ENCODE measurements at regions not wholly inside any gene's neighbourhood (a gene's known extent, or its start where the extent isn't known, plus 50 kb on each side); places are given as distances from the start of the nearest gene placed in this dataset.

DNA sequence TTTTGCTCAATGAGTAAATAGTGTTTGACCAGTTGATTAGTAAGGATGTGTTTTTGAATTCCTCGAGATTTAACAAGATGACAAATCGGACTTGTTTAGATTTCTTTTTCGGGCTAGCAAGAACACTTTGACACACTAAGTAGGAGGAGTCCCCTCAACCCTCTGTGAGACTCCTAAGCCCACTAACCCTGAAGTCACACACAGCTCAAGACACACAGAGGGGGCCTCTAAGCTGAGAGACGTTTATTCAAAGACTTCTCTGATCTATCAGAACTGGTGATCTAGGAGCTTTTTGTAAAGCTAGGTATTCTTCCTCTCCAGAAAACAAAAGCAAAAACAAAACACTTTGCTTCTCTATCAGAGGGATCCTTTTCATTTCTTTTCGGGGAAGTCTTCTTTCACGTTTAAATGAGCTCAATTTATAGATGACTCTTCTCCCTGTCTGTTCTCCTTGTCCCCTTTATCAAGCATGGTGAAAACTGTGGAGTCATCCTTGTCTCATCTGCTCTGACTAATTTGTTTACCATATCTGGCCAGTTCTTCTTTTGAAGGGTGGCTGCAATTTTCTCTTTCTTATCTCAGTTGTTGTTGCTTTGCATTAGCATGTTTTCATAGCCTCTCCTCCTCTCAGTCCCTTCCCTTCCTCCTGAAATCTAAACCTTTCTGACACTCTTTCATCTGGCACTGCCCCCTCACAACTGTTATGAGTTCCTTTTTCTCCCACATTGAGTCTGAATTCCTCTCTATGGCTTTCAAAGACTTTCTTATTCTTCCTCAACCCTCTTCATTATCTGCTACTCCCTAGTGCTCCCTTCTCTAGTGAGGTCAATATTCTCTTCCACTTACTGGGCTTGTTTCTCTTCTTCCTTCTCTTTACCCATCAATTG lies 68.5 kb upstream of the RAI14 start:
- DNase-seq (ENCODE audit: low read depth): no peak

DNA sequence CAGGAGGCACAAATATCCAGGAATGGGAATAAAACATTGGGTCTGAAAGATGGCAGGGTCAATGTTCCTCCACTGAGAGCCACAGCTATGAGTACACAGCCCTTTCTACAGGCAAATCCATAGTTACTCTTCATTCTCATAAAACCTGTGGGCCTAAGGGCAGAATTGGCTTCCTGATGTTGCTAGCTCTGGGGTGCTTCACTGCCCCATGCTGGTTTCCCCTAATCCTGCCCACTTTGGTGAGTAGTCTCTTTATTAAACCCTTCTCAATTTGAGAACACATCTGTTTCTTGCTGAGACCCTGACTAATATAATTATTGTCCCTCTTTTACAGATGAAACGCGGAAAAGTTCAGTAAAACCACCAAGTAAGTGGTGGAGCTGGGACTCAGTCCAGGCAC lies 66.3 kb upstream of the RAI14 start:
- DNase-seq (ENCODE audit: low read depth): no peak

DNA sequence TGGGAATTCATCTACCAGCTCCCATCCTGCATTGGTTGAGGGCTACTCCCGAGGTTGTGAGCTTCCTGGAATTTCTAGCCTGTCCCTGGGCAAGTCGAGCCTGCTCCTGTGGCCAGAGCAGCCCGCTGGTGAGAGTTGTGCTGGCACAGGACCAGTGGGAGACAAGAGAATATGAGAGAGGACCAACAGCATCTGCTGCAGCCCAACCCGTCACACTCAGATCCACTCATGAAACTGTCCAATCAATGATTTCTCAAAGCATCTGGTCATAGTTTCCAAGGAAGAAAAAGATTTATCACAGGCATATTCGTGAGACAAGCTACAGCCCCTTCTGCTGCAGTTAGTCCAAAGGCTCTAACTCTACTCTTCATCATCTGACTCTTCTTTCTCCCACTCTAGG lies 64.4 kb upstream of the RAI14 start:
- no peak for DNase-seq (ENCODE audit: low read depth)

DNA sequence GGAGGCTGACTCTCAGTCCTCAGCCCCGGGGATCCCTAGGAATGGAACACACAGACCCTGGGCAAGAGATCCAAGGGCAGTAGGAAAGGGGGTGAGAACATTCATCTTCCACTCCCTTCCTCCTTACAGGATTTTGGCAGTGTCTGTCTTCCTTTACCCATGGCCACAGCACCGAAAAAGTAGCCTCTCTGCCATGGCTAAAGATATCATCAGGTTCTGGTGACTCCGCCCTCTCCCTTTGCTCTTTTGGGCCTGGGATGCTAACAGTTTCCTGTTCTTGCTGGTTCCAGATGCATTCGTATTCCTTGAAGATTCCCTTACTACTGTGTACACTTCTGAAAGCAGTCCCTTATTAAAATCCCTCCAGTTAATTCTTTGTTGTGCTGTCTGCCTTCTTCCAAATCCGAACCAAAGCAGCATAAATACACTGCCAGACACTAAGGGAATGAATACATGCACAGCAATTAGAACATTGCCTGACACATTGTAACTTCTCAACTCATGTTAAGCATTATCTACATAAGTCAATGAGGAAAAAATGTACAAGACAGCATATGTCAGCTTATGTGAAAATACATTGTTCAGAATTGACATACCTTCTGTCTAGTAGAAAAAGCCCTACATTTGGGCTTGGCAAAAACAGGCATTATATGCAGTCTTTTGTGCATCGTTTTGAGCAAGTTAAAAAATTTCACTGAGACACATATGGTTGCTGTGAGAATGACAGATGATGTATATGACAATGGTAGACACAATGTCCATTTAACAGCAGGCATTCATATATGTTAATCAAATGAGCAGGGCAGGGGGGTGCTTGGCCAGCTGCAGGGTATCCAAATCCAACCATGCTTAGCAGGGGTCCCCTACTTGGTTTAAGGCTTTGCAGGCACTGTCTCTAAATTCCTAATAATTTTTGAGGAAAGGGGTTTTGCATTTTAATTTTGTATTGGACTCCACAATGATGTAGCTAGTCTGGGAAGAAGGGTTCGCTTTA lies 58.8 kb upstream of the RAI14 start:
- no peak for DNase-seq (ENCODE audit: low read depth)

DNA sequence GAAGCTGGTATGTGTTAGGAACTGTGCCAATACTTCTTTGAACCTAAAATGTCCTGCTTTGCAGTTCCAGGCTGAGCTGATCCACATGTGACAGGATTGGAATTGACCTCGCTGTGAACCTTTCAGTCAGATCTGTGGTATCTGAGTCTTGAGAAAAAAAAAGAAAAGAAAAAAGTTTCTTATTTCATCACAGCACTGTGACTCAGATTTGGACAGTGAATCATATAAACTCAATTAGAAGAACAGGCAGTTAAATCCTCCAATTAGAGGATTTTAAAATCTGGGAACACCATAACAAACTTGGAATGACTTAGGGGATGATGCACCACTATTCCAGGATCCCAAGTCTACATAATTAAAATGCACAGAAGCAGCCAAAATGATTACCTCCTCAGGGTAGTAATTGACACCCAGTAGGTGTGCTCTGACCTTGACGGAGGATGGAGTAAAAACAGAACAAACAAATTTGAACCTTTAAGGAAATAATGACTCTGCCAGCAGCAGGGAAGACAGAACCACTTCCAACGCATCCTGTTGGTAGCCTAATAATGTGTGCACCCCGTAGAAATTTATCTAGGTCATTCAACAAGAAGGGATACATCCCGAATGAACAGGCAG lies 57.8 kb upstream of the RAI14 start:
- no peak for DNase-seq (ENCODE audit: low read depth)

DNA sequence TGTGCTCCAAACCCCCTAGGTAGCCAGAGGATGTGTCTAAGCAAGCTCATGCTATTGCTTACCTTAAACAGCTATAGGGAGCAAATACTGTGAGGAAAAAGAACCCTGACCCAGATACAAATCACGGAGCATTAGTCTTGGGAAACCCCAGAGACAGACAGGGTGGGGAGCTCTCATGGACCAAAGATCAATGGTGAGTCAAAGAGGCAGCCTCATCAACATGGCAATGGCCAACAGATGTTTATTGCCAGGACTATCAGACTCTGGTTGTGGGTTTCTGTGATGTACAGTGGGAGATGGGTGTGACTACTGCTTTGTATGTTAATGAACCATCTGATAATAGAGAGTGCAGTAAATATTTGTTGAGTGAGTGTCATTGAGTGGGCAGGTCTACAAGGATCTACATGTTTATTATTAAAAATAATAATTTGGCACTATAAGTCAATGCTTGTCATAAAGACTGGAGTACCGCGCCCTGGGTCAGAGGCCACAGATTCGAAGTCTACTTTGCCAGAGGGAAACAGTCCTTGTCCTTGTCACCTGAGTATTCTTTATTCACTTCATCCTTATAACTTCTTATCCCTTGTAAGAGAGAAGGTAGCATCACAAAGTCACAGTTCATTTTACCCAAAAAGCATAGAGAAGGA lies 56.5 kb upstream of the RAI14 start:
- DNase-seq (ENCODE audit: low read depth): no peak

DNA sequence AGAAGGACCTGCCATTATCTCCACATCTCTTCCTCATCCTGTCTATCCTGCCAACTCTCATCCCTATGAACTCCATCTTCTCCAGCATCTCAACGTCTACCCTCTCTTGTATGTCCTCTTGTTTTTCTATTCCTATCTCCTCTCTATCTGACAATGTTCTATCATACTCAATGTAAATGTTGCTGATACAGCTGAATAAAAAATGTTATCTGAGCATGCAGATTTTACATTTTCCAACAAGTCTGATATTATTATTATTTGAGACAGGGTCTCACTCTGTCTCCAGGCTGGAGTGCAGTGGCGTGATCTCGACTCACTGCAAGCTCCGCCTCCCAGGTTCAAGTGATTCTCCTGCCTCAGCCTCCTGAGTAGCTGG lies 56.0 kb upstream of the RAI14 start:
- no peak for DNase-seq (ENCODE audit: low read depth)

DNA sequence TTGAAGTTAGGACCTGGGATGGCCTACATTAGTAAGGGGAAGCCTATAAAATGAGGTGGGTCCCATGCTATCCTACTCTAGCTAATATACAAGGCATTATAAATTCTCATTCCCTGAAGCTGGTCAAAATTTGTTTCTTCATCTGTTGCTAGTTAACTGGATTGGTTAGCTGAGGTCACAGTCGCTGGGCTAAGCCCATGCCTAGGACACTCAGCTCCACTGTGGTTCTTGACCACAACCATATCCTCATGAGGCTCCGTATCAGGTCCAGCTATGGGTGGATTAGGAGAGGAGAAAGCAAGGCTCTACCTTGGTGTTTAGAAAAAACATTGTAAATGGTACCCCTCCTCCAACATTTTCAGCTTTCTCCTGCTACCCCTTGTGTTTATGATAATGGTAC lies 52.8 kb upstream of the RAI14 start:
- no peak for DNase-seq (ENCODE audit: low read depth)

DNA sequence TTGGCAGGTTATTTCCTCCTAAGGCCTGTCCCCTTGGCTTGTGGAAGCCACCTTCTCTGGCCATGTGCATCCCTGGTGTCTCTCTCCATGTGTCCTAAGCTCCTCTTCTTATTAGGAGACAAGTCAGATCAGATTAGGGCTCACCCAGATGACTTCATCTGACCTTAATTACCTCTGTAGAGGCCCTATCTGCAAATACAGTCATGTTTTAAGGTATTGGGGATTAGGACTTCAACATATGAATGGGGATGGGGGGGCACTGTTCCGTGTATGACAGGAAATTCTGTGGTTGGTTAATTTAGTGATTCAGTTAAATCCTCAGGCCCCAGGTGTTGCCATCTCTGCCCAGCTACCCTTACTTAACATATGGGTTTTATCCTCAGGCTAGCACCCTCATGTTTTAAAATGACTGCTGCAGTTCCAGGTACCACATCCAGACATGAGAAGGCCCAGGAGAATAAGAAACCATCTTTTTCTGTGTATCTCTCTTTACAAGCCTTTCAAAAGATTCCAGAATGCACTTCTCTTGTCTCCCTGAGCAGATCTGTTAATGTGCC lies 51.9 kb upstream of the RAI14 start:
- no peak for DNase-seq (ENCODE audit: low read depth)

DNA sequence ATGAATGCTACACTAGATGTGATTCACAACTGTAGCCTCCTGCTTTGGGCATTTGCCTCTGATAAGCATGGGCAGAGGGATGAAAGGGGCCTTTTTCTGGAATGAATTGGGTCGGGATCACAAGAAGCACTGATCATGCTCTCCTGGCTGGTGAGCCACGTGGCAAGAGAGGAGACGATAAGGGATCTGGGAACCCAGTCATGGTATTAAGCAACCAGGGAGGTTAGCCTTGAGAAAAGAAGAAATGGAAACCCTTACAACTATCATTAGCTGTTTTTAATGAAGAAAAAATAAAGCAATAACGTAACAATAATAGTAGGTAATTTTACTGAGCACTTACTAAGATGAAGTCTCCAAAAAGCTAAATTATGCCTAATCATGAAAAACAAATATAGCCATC lies 50.0 kb upstream of the RAI14 start:
- no peak for DNase-seq (ENCODE audit: low read depth)
